GM10248 (cell line): ENCODE measurements at regions not wholly inside any gene's neighbourhood (a gene's known extent, or its start where the extent isn't known, plus 50 kb on each side); places are given as distances from the start of the nearest gene placed in this dataset.

Experiments used
- CTCF ChIA-PET: fragments of 300-600 bp; sonication (Branson Sonifier 250); formaldehyde crosslinking; extraction: SDS; loops from one replicate; lab custom pipeline; 2021; ENCODE audit warnings: antibody characterized with exemption; lab: Yijun Ruan, JAX
- POLR2A ChIA-PET: fragments of 350-650 bp; sonication (Branson Sonifier 250); formaldehyde crosslinking; extraction: SDS; loops from one replicate; lab custom pipeline; 2020; ENCODE audit warnings: antibody characterized with exemption; lab: Yijun Ruan, JAX
- DNase-seq: peaks from one replicate; pipeline ENCODE4 v3.0.0; 2012; ENCODE audit errors: extremely low spot score
- TF ChIP-seq, protein P1 (sequence below): IDR thresholded peaks from 2 replicates; pipeline ENCODE4 v1.5.1; 2012; ENCODE audit warnings: mild to moderate bottlenecking, low read depth; ENCODE audit errors: extremely low read depth, missing control alignments, control extremely low read depth

- DNase-seq, result no peak
- ChIA-PET POLR2A (no interaction called here), CTCF (interaction anchor here (0.7 kb wide), 1 partner anchor 26 kb away, joined by 3 read pairs; no protein-coding TSS in a partner anchor)
- TF ChIP-seq, protein P1, sequence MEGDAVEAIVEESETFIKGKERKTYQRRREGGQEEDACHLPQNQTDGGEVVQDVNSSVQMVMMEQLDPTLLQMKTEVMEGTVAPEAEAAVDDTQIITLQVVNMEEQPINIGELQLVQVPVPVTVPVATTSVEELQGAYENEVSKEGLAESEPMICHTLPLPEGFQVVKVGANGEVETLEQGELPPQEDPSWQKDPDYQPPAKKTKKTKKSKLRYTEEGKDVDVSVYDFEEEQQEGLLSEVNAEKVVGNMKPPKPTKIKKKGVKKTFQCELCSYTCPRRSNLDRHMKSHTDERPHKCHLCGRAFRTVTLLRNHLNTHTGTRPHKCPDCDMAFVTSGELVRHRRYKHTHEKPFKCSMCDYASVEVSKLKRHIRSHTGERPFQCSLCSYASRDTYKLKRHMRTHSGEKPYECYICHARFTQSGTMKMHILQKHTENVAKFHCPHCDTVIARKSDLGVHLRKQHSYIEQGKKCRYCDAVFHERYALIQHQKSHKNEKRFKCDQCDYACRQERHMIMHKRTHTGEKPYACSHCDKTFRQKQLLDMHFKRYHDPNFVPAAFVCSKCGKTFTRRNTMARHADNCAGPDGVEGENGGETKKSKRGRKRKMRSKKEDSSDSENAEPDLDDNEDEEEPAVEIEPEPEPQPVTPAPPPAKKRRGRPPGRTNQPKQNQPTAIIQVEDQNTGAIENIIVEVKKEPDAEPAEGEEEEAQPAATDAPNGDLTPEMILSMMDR, result no peak
Observed at GRCh38 chr14:22174412-22175277, 414.4 kb downstream of the DAD1 start.

GRCh38 chr14:22168092-22168955 lies 420.7 kb downstream of the DAD1 start:
- TF ChIP-seq, protein P1, result no peak
- POLR2A ChIA-PET, result no interaction called here
- DNase-seq, result no peak
- CTCF ChIA-PET, result interaction anchor here (1.0 to 7.8 kb wide), 4 partner anchors 12 to 56 kb away, joined by 4 to 54 read pairs (median 7); no protein-coding TSS in a partner anchor

DNA sequence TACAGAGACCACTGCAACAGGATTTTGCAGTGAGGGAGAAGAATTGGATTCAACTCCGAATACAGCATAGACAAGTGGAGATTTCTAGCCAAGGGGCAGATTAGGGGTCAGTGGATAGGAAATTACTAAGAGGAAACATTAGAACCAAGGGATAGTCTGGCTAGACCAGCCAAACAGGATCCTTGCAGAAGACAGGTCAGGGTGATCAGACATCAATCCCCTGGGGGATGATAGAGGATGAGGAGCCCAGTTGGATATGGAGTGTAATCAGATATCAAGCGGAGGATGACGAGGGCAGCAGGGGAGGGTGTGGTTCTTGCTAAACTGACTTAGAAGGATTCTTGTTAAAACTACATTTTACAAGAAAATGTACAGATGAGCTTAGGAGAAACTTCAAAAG lies 424.4 kb downstream of the DAD1 start:
- no peak for DNase-seq
- POLR2A ChIA-PET, result no interaction called here
- CTCF ChIA-PET, result interaction anchor here (1.9 to 7.8 kb wide), 4 partner anchors 15 to 155 kb away, joined by 5 to 54 read pairs (median 10); no protein-coding TSS in a partner anchor
- TF ChIP-seq, protein P1, result no peak

GRCh38 chr14:22163051-22163450 lies 426.0 kb downstream of the DAD1 start:
- POLR2A ChIA-PET, result no interaction called here
- DNase-seq, result no peak
- TF ChIP-seq, protein P1, result peak; percentile 29
- CTCF ChIA-PET, result interaction anchor here (0.7 to 7.8 kb wide), 10 partner anchors 9 to 309 kb away, joined by 3 to 54 read pairs (median 4); no protein-coding TSS in a partner anchor

- TF ChIP-seq, protein P1, result no peak
- CTCF ChIA-PET, result interaction anchor here (1.3 to 2.0 kb wide), 3 partner anchors 11 to 42 kb away, joined by 3 to 6 read pairs (median 4); no protein-coding TSS in a partner anchor
- POLR2A ChIA-PET, result no interaction called here
Observed at GRCh38 chr14:22159957-22160356, 429.1 kb downstream of the DAD1 start.

GRCh38 chr14:22159099-22159498 lies 429.9 kb downstream of the DAD1 start:
- TF ChIP-seq, protein P1, result no peak
- CTCF ChIA-PET, result interaction anchor here (1.0 to 2.0 kb wide), 2 partner anchors 10 to 47 kb away, joined by 3 to 6 read pairs; no protein-coding TSS in a partner anchor
- DNase-seq, result no peak
- POLR2A ChIA-PET, result no interaction called here

More at GRCh38 chr14:22159957-22160356, 429.1 kb downstream of the DAD1 start:
- DNase-seq, result no peak
